ENCODE measurements at regions not wholly inside any gene's neighbourhood (a gene's known extent, or its start where the extent isn't known, plus 50 kb on each side); places are given as distances from the start of the nearest gene placed in this dataset.

GRCh38 chr2:39999864-40000263 is 220.8 kb upstream of the THUMPD2 start:
- no peak overlapping the region for H3K4me3 ChIP-seq (ENCODE audit: low read length)
- DNase-seq (ENCODE audit: low read depth), result no peak
- TF ChIP-seq CTCF (IDR thresholded peaks at IDR 0.05; ENCODE audit: insufficient read depth, low read depth, low read length, missing control alignments), result no peak

- TF ChIP-seq CTCF (IDR thresholded peaks at IDR 0.05; ENCODE audit: insufficient read depth, low read depth, low read length, missing control alignments), result no peak
- DNase-seq (ENCODE audit: low read depth), result no peak
Measured at GRCh38 chr2:39998617-39999016, 219.6 kb upstream of the THUMPD2 start.

GRCh38 chr2:39996653-39997080 is 217.6 kb upstream of the THUMPD2 start:
- peak; percentile 87 for DNase-seq (ENCODE audit: low read depth)
- H3K4me3 ChIP-seq (ENCODE audit: low read length), result no peak overlapping the region
- no peak for TF ChIP-seq CTCF (IDR thresholded peaks at IDR 0.05; ENCODE audit: insufficient read depth, low read depth, low read length, missing control alignments)

More at GRCh38 chr2:39998617-39999016, 219.6 kb upstream of the THUMPD2 start:
- H3K4me3 ChIP-seq (ENCODE audit: low read length), result no peak overlapping the region

GRCh38 chr2:39995005-39995737 is 216.1 kb upstream of the THUMPD2 start:
- H3K4me3 ChIP-seq (ENCODE audit: low read length), result no peak overlapping the region
- no peak for DNase-seq (ENCODE audit: low read depth)
- TF ChIP-seq CTCF (IDR thresholded peaks at IDR 0.05; ENCODE audit: insufficient read depth, low read depth, low read length, missing control alignments), result no peak

- DNase-seq (ENCODE audit: low read depth), result peak; percentile 85
- H3K4me3 ChIP-seq (ENCODE audit: low read length), result no peak overlapping the region
- TF ChIP-seq CTCF (IDR thresholded peaks at IDR 0.05; ENCODE audit: insufficient read depth, low read depth, low read length, missing control alignments), result no peak
Measured at GRCh38 chr2:39994151-39994550, 215.1 kb upstream of the THUMPD2 start.

- H3K4me3 ChIP-seq (ENCODE audit: low read length), result no peak overlapping the region
- TF ChIP-seq CTCF (IDR thresholded peaks at IDR 0.05; ENCODE audit: insufficient read depth, low read depth, low read length, missing control alignments), result no peak
- peak; percentile 66 for DNase-seq (ENCODE audit: low read depth)
Measured at GRCh38 chr2:39991298-39991697, 212.2 kb upstream of the THUMPD2 start.
